B cell (primary cell): ENCODE measurements at regions not wholly inside any gene's neighbourhood (a gene's known extent, or its start where the extent isn't known, plus 50 kb on each side); places are given as distances from the start of the nearest gene placed in this dataset.

ENCODE experiments used
- ATAC-seq: fragments of 200-7000 bp; cut with Tn5 transposase; one replicate; pipeline ENCODE4 v1.10.0; 2021; ENCODE audit warnings: low read depth, mild to moderate bottlenecking, moderate number of reproducible peaks, moderate library complexity
- CTCF ChIA-PET: fragments of 350-600 bp; sonication (Branson Sonifier 250); formaldehyde crosslinking; loops from one replicate; lab custom pipeline; 2021; ENCODE audit warnings: antibody characterized with exemption, inconsistent platforms; lab: Charles Lee
- POLR2A ChIA-PET: fragments of 350-600 bp; sonication (Branson Sonifier 250); formaldehyde crosslinking; loops from one replicate; lab custom pipeline; 2021; ENCODE audit warnings: antibody characterized with exemption; lab: Charles Lee
- DNase-seq: peaks from one replicate; pipeline ENCODE4 v3.0.0; 2013
- H2AFZ ChIP-seq: 2 replicates; pipeline ENCODE4 v1.6.1; 2012; ENCODE audit warnings: mild to moderate bottlenecking, low read depth, low read length; ENCODE audit not compliant: insufficient read depth, poor library complexity, severe bottlenecking
- H3K27ac ChIP-seq, 2 donors: 1 replicate in 1 of 2; 2 replicates in 1 of 2; pipeline ENCODE4 v1.5.1; 2012 to 2013; ENCODE audit warnings: low read length in 2 of 2, mild to moderate bottlenecking in 2 of 2, moderate library complexity in 1 of 2
- H3K27me3 ChIP-seq, 4 experiments: fragments of 200-600 bp in 1 of 4; sonication (generic) in 1 of 4; replicated peaks in 1 of 4; 1 replicate in 2 of 4; 2 replicates in 2 of 4; pipeline versions ENCODE4 v1.6.1 to v1.7.0; 2013 to 2016; ENCODE audit warnings: low read length in 3 of 4, mild to moderate bottlenecking in 2 of 4, mixed read lengths in 1 of 4, moderate library complexity in 1 of 4; ENCODE audit not compliant: insufficient read depth in 4 of 4, control insufficient read depth in 3 of 4; ENCODE audit errors: control extremely low read depth in 1 of 4
- H3K36me3 ChIP-seq, 2 experiments: replicated peaks in 1 of 2; 1 replicate in 1 of 2; 2 replicates in 1 of 2; pipeline versions ENCODE4 v1.6.1 to v1.7.1; 2013; ENCODE audit warnings: low read length in 1 of 2; ENCODE audit not compliant: insufficient read depth in 2 of 2, control insufficient read depth in 1 of 2; ENCODE audit errors: control extremely low read depth in 1 of 2, extremely low read depth in 1 of 2
- H3K4me1 ChIP-seq, 2 donors: fragments of 200-600 bp in 1 of 2; sonication (generic) in 1 of 2; 1 replicate in 1 of 2; 2 replicates in 1 of 2; pipeline versions ENCODE4 v1.5.1 to v1.6.1; 2013 to 2017; ENCODE audit warnings: low read length in 2 of 2; ENCODE audit not compliant: control insufficient read depth in 2 of 2, insufficient read depth in 2 of 2
- H3K4me2 ChIP-seq: replicated peaks from 2 replicates; pipeline ENCODE3; 2012; ENCODE audit warnings: mild to moderate bottlenecking, low read depth, low read length; ENCODE audit not compliant: poor library complexity, severe bottlenecking
- H3K4me3 ChIP-seq, 5 experiments: fragments of 200-600 bp in 1 of 5; sonication (generic) in 1 of 5; 1 replicate in 3 of 5; 2 replicates in 2 of 5; pipeline versions ENCODE4 v1.5.1 to v1.7.0; 2011 to 2016; ENCODE audit warnings: low read length in 4 of 5, mild to moderate bottlenecking in 4 of 5, low read depth in 2 of 5, control low read depth in 1 of 5, moderate library complexity in 1 of 5; ENCODE audit not compliant: insufficient read depth in 1 of 5; ENCODE audit errors: control extremely low read depth in 1 of 5, extremely low read depth in 1 of 5
- H3K79me2 ChIP-seq: fragments of 200-600 bp; sonication (generic); one replicate; pipeline ENCODE4 v1.6.0; 2016; ENCODE audit warnings: low read length; ENCODE audit not compliant: control insufficient read depth, insufficient read depth
- H3K9ac ChIP-seq: fragments of 200-600 bp; sonication (generic); 2 replicates; pipeline ENCODE4 v1.6.1; 2017; ENCODE audit warnings: mild to moderate bottlenecking, low read length, moderate library complexity
- H3K9me3 ChIP-seq, 3 donors: one replicate each; pipeline versions ENCODE4 v1.6.1 to v1.7.1; 2013; ENCODE audit warnings: low read length in 2 of 3; ENCODE audit not compliant: control insufficient read depth in 2 of 3, insufficient read depth in 1 of 3; ENCODE audit errors: control extremely low read depth in 1 of 3
- H4K20me1 ChIP-seq: 2 replicates; pipeline ENCODE4 v1.6.0; 2012; ENCODE audit warnings: mild to moderate bottlenecking, low read length; ENCODE audit not compliant: insufficient read depth, control insufficient read depth, poor library complexity, severe bottlenecking
- H3K27ac Mint-ChIP-seq: one replicate; pipeline ENCODE4 v1.8.0; 2021; ENCODE audit warnings: mixed read lengths
- H3K27me3 Mint-ChIP-seq: one replicate; pipeline ENCODE4 v1.8.0; 2021; ENCODE audit warnings: mixed read lengths
- H3K4me1 Mint-ChIP-seq: one replicate; pipeline ENCODE4 v1.8.0; 2021; ENCODE audit warnings: mixed read lengths
- H3K4me3 Mint-ChIP-seq: one replicate; pipeline ENCODE4 v1.8.0; 2021; ENCODE audit warnings: mixed read lengths
- H3K9me3 Mint-ChIP-seq: one replicate; pipeline ENCODE4 v1.8.0; 2022; ENCODE audit warnings: mixed read lengths; ENCODE audit not compliant: insufficient read depth
- EZH2 ChIP-seq: IDR thresholded peaks from 2 replicates; pipeline ENCODE4 v1.6.1; 2012; ENCODE audit warnings: borderline replicate concordance, low read depth, mild to moderate bottlenecking, moderate library complexity, low read length; ENCODE audit not compliant: insufficient read depth, poor library complexity, severe bottlenecking
- WGBS: methylation state at CpG from one replicate; pipeline ENCODE4 v1.1.5; 2013; ENCODE audit warnings: missing lambda C conversion rate; ENCODE audit not compliant: insufficient coverage; 5-methylcytosine and 5-hydroxymethylcytosine counted together
- intact Hi-C: fragments of 100-400 bp; cut with micrococcal nuclease; formaldehyde crosslinking; loops from one replicate; pipeline ENCODE4 v1.10.0; 2022
- TF ChIP-seq, protein P1 (sequence below): fragments of 200-600 bp; IDR thresholded peaks from one replicate; pipeline ENCODE4 v1.8.0; 2022; ENCODE audit warnings: antibody characterized with exemption, mild to moderate bottlenecking

- WGBS = 0% methylated on average over 1 of the region's 2 CpGs
- Histone ChIP-seq H3K27me3 (no peaks in the 10 kb centered on the region), H3K9me3 (no peaks in the 10 kb centered on the region), H3K36me3 (no peaks in the 10 kb centered on the region), H3K4me2 (no peak overlapping the region), H3K27ac (no peak overlapping the region), H3K4me3 (no peak overlapping the region), H3K79me2 (no peaks in the 10 kb centered on the region), H4K20me1 (no peaks in the 10 kb centered on the region), H2AFZ (no peak overlapping the region), H3K4me1 (no peaks in the 10 kb centered on the region), H3K9ac (no peak overlapping the region)
- peaks cover 11% of the 10 kb centered on the region for H3K27me3 Mint-ChIP-seq
- no peak for DNase-seq
- ChIA-PET POLR2A (no interaction called here), CTCF (no interaction called here)
- TF ChIP-seq, protein P1, sequence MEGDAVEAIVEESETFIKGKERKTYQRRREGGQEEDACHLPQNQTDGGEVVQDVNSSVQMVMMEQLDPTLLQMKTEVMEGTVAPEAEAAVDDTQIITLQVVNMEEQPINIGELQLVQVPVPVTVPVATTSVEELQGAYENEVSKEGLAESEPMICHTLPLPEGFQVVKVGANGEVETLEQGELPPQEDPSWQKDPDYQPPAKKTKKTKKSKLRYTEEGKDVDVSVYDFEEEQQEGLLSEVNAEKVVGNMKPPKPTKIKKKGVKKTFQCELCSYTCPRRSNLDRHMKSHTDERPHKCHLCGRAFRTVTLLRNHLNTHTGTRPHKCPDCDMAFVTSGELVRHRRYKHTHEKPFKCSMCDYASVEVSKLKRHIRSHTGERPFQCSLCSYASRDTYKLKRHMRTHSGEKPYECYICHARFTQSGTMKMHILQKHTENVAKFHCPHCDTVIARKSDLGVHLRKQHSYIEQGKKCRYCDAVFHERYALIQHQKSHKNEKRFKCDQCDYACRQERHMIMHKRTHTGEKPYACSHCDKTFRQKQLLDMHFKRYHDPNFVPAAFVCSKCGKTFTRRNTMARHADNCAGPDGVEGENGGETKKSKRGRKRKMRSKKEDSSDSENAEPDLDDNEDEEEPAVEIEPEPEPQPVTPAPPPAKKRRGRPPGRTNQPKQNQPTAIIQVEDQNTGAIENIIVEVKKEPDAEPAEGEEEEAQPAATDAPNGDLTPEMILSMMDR = no peak
- TF ChIP-seq EZH2 = no peak
- no peak overlapping the region for H3K27ac Mint-ChIP-seq
- no peaks in the 10 kb centered on the region for H3K9me3 Mint-ChIP-seq
- H3K4me1 Mint-ChIP-seq = no peaks in the 10 kb centered on the region
- intact Hi-C loops = no loop called here
- no peak for ATAC-seq
- no peak overlapping the region for H3K4me3 Mint-ChIP-seq
These were observed 456.9 kb downstream of the BCOR start for GRCh38 chrX:39640866-39641265.

- WGBS = 80% methylated on average over 1 of the region's 10 CpGs
- no peak overlapping the region for H3K27ac ChIP-seq
- H3K9ac ChIP-seq = no peak overlapping the region
- no peak overlapping the region for H3K4me3 Mint-ChIP-seq
- H3K79me2 ChIP-seq = no peaks in the 10 kb centered on the region
- ChIA-PET CTCF (no interaction called here), POLR2A (no interaction called here)
- no peaks in the 10 kb centered on the region for H4K20me1 ChIP-seq
- no peak overlapping the region for H2AFZ ChIP-seq
- H3K4me1 ChIP-seq = no peaks in the 10 kb centered on the region
- intact Hi-C loops = no loop called here
- no peaks in the 10 kb centered on the region for H3K9me3 ChIP-seq
- no peak overlapping the region for H3K27ac Mint-ChIP-seq
- peaks cover 11% of the 10 kb centered on the region for H3K27me3 Mint-ChIP-seq
- no peaks in the 10 kb centered on the region for H3K9me3 Mint-ChIP-seq
- TF ChIP-seq, protein P1 = no peak
- no peak for TF ChIP-seq EZH2
- H3K27me3 ChIP-seq = no peaks in the 10 kb centered on the region
- no peak overlapping the region for H3K4me3 ChIP-seq
- no peaks in the 10 kb centered on the region for H3K4me1 Mint-ChIP-seq
- ATAC-seq (no peak), DNase-seq (no peak)
- no peaks in the 10 kb centered on the region for H3K36me3 ChIP-seq
- no peak overlapping the region for H3K4me2 ChIP-seq
These were observed 455.7 kb downstream of the BCOR start for GRCh38 chrX:39642071-39642470.
